ENCODE measurements at regions not wholly inside any gene's neighbourhood (a gene's known extent, or its start where the extent isn't known, plus 50 kb on each side); places are given as distances from the start of the nearest gene placed in this dataset.

GRCh38 chr5:111856876-111857466, 100.0 kb upstream of the NREP start:
- no peak for TF ChIP-seq POLR2AphosphoS5 (IDR thresholded peaks at IDR 0.05; ENCODE audit: low read depth, low read length)
- no peak for TF ChIP-seq TAF1 (IDR thresholded peaks at IDR 0.05; ENCODE audit: borderline replicate concordance, low read depth, low read length)
- TF ChIP-seq POLR2A (IDR thresholded peaks at IDR 0.05; ENCODE audit: low read depth, low read length): no peak
